OCI-LY7 (cell line): ENCODE measurements at regions not wholly inside any gene's neighbourhood (a gene's known extent, or its start where the extent isn't known, plus 50 kb on each side); places are given as distances from the start of the nearest gene placed in this dataset.

Experiments used
- CTCF ChIP-seq: fragments of 200-600 bp; sonication (generic); conservative IDR thresholded peaks from 2 replicates; pipeline ENCODE4 v1.5.1; 2014; ENCODE audit warnings: mild to moderate bottlenecking, antibody characterized with exemption, low read length, moderate library complexity, mixed read lengths
- EZH2phosphoT487 ChIP-seq: fragments of 200-600 bp; sonication (generic); IDR thresholded peaks from 2 replicates; pipeline ENCODE4 v1.6.1; 2018; ENCODE audit warnings: low read depth, borderline replicate concordance, mild to moderate bottlenecking, mixed run types, antibody characterized with exemption, low read length, moderate library complexity, mixed read lengths

- TF ChIP-seq CTCF (no peak), EZH2phosphoT487 (no peak)
Measured at GRCh38 chr6:163893609-163894189, 479.2 kb downstream of the QKI start.
